Sigmoid colon (tissue), 4 donors: ENCODE measurements at regions not wholly inside any gene's neighbourhood (a gene's known extent, or its start where the extent isn't known, plus 50 kb on each side); places are given as distances from the start of the nearest gene placed in this dataset.

Experiments used
- CTCF ChIP-seq, 4 experiments: fragments of 450-650 bp in 3 of 4; fragments of 200-600 bp in 1 of 4; IDR thresholded peaks; one replicate each; pipeline ENCODE4 v1.5.1; 2016 to 2019; ENCODE audit warnings: antibody characterized with exemption in 4 of 4, mild to moderate bottlenecking in 3 of 4, moderate library complexity in 2 of 4
- EP300 ChIP-seq, 4 donors: sonication (generic); formaldehyde crosslinking; IDR thresholded peaks; one replicate each; pipeline ENCODE4 v1.6.1; 2017; ENCODE audit warnings: antibody characterized with exemption in 4 of 4
- POLR2A ChIP-seq, 2 donors: fragments of 450-650 bp; IDR thresholded peaks; one replicate each; pipeline ENCODE4 v1.6.1; 2016; ENCODE audit warnings: antibody characterized with exemption in 2 of 2, mild to moderate bottlenecking in 2 of 2, moderate library complexity in 2 of 2

- TF ChIP-seq EP300 (IDR thresholded peaks at IDR 0.05) (no peak), POLR2A (IDR thresholded peaks at IDR 0.05) (no peak), CTCF (IDR thresholded peaks at IDR 0.05) (no peak)
Observed at GRCh38 chr9:103485138-103485537, 490.0 kb downstream of the CYLC2 start.
